Esophagus muscularis mucosa (tissue), 3 donors: ENCODE measurements at regions not wholly inside any gene's neighbourhood (a gene's known extent, or its start where the extent isn't known, plus 50 kb on each side); places are given as distances from the start of the nearest gene placed in this dataset.

Source experiments
- CTCF ChIP-seq, 3 experiments: fragments of 200-600 bp in 2 of 3; fragments of 450-650 bp in 1 of 3; sonication (generic) in 2 of 3; IDR thresholded peaks; one replicate each; pipeline ENCODE4 v1.5.1; 2017 to 2019; ENCODE audit warnings: antibody characterized with exemption in 3 of 3, mild to moderate bottlenecking in 2 of 3, moderate library complexity in 1 of 3
- POLR2A ChIP-seq: fragments of 450-650 bp; IDR thresholded peaks from one replicate; pipeline ENCODE4 v1.6.1; 2017; ENCODE audit warnings: antibody characterized with exemption, moderate library complexity, mild to moderate bottlenecking, low read depth

- TF ChIP-seq CTCF (IDR thresholded peaks at IDR 0.05) (no peak), POLR2A (no peak)
Observed at GRCh38 chr13:26811581-26811980, 51.0 kb upstream of the GPR12 start.
